ENCODE measurements at regions not wholly inside any gene's neighbourhood (a gene's known extent, or its start where the extent isn't known, plus 50 kb on each side); places are given as distances from the start of the nearest gene placed in this dataset.
"Not testable (repeated sequence)": the region's sequence is repeated elsewhere in the genome, so short reads cannot be mapped to it uniquely, and the experiment has no call there.

GRCh38 chr1:193443886-193444285 is 257.5 kb upstream of the B3GALT2 start:
- DNase-seq (ENCODE audit: low spot score), result no peak

GRCh38 chr1:193438771-193439170 is 252.4 kb upstream of the B3GALT2 start:
- DNase-seq (ENCODE audit: low spot score), result no peak

GRCh38 chr1:193438312-193438711 is 251.9 kb upstream of the B3GALT2 start:
- DNase-seq (ENCODE audit: low spot score), result no peak

- DNase-seq (ENCODE audit: low spot score), result no peak
These were observed 251.4 kb upstream of the B3GALT2 start for GRCh38 chr1:193437785-193438184.

- not testable (repeated sequence) for DNase-seq (ENCODE audit: low spot score)
These were observed 250.9 kb upstream of the B3GALT2 start for GRCh38 chr1:193437333-193437732.

GRCh38 chr1:193435781-193436180 is 249.4 kb upstream of the B3GALT2 start:
- no peak for DNase-seq (ENCODE audit: low spot score)

GRCh38 chr1:193434319-193434718 is 247.9 kb upstream of the B3GALT2 start:
- peak; percentile 3 for DNase-seq (ENCODE audit: low spot score)

- no peak for DNase-seq (ENCODE audit: low spot score)
These were observed 247.2 kb upstream of the B3GALT2 start for GRCh38 chr1:193433599-193433998.

GRCh38 chr1:193432979-193433587 is 246.7 kb upstream of the B3GALT2 start:
- DNase-seq (ENCODE audit: low spot score), result no peak

GRCh38 chr1:193431265-193431977 is 245.0 kb upstream of the B3GALT2 start:
- peak; percentile 15 for DNase-seq (ENCODE audit: low spot score)

- no peak for DNase-seq (ENCODE audit: low spot score)
These were observed 241.1 kb upstream of the B3GALT2 start for GRCh38 chr1:193427524-193427923.

- no peak for DNase-seq (ENCODE audit: low spot score)
These were observed 239.6 kb upstream of the B3GALT2 start for GRCh38 chr1:193426061-193426460.

- DNase-seq (ENCODE audit: low spot score), result no peak
These were observed 235.1 kb upstream of the B3GALT2 start for GRCh38 chr1:193421487-193421886.

- DNase-seq (ENCODE audit: low spot score), result no peak
These were observed 232.9 kb upstream of the B3GALT2 start for GRCh38 chr1:193419295-193419694.

- DNase-seq (ENCODE audit: low spot score), result no peak
These were observed 232.3 kb upstream of the B3GALT2 start for GRCh38 chr1:193418745-193419058.

- peak; percentile 32 for DNase-seq (ENCODE audit: low spot score)
These were observed 231.7 kb upstream of the B3GALT2 start for GRCh38 chr1:193417945-193418744.

GRCh38 chr1:193417403-193417802 is 231.0 kb upstream of the B3GALT2 start:
- no peak for DNase-seq (ENCODE audit: low spot score)

- DNase-seq (ENCODE audit: low spot score), result no peak
These were observed 230.0 kb upstream of the B3GALT2 start for GRCh38 chr1:193416226-193417024.

GRCh38 chr1:193415256-193415655 is 228.8 kb upstream of the B3GALT2 start:
- no peak for DNase-seq (ENCODE audit: low spot score)

- DNase-seq (ENCODE audit: low spot score), result no peak
These were observed 227.0 kb upstream of the B3GALT2 start for GRCh38 chr1:193413376-193413775.

GRCh38 chr1:193412748-193413147 is 226.3 kb upstream of the B3GALT2 start:
- no peak for DNase-seq (ENCODE audit: low spot score)

GRCh38 chr1:193411714-193412113 is 225.3 kb upstream of the B3GALT2 start:
- DNase-seq (ENCODE audit: low spot score), result no peak

Data from RKO (cell line).